ENCODE measurements at regions not wholly inside any gene's neighbourhood (a gene's known extent, or its start where the extent isn't known, plus 50 kb on each side); places are given as distances from the start of the nearest gene placed in this dataset.

DNA sequence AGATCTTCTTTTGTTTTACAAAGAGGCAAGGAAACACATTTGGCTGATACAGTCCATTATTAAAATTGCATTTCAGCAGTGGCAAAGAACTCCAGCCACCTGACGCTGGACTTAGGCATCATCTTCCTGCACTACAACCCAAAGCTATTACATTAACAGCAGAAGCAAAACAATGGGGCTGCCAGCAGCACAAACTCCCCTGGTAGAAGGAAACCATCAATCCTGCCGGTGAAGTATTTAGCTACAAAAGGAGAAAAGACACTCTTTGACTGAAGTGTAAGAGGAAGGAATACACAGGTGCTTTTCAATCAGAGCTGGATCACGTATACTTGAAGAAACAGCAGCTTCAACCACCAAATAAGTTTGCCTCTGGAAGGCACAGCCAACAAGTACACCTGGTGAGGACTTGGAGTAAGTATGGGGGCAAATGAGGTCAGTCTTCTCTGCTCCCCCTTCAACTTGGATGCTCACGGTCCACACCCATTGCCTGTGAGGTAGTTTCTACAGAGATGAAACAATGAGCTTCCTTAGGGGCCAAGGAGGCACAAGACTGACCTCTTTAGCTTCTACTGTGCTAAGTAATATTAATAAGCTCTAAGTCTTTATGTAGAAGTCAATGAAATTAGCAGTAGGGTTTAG is 125.9 kb upstream of the FOXN3 start:
- Mint-ChIP-seq H3K4me1 (peaks cover 32% of the 10 kb centered on the region), H3K4me3 (no peak overlapping the region), H3K27me3 (no peaks in the 10 kb centered on the region), H3K27ac (no peak overlapping the region), H3K36me3 (ENCODE audit: low read depth) (no peaks in the 10 kb centered on the region)
- ATAC-seq = no peak
- H3K9me3 ChIP-seq (ENCODE audit: control insufficient read depth, low read length, poor library complexity, severe bottlenecking) = no peaks in the 10 kb centered on the region
- no peak for DNase-seq

DNA sequence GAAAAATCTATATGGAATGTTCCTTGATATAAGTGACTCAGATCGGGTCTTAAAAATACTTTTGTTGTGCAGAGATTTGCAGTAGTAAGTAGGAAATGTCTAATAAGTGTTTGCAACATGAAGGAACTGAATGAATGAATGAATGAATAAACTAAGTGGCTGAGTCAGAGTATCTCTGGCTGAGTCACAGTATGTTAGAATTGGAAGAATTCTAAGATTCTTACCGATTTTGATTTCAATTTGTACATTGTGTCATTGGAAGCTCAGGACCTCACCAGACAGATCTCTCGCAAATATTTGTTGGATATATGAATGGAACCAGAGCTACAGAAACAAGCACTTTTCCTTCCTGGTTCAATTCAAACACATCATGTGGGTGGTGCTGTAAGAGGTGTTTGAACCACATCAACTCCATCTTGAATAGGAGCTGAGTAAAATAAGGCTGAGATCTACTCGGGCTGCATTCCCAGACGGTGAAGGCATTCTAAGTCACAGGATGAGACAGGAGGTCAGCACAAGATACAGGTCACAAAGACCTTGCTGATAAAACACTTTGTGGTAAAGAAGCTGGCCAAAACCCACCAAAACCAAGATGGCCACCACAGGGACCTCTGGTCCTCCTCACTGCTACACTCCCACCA is 123.9 kb upstream of the FOXN3 start:
- DNase-seq (no peak), ATAC-seq (no peak)
- no peak overlapping the region for H3K4me3 Mint-ChIP-seq
- H3K4me1 Mint-ChIP-seq = peaks cover 39% of the 10 kb centered on the region
- H3K36me3 Mint-ChIP-seq (ENCODE audit: low read depth) = peaks cover 3% of the 10 kb centered on the region
- H3K27ac Mint-ChIP-seq = no peak overlapping the region
- H3K9me3 ChIP-seq (ENCODE audit: control insufficient read depth, low read length, poor library complexity, severe bottlenecking) = no peaks in the 10 kb centered on the region
- no peaks in the 10 kb centered on the region for H3K27me3 Mint-ChIP-seq

- ATAC-seq (no peak), DNase-seq (no peak)
- Mint-ChIP-seq H3K36me3 (ENCODE audit: low read depth) (peaks cover 5% of the 10 kb centered on the region), H3K27ac (no peak overlapping the region), H3K4me3 (no peak overlapping the region), H3K4me1 (peaks cover 39% of the 10 kb centered on the region), H3K27me3 (no peaks in the 10 kb centered on the region)
- no peaks in the 10 kb centered on the region for H3K9me3 ChIP-seq (ENCODE audit: control insufficient read depth, low read length, poor library complexity, severe bottlenecking)
These were observed 123.2 kb upstream of the FOXN3 start for GRCh38 chr14:89540009-89540829.

DNA sequence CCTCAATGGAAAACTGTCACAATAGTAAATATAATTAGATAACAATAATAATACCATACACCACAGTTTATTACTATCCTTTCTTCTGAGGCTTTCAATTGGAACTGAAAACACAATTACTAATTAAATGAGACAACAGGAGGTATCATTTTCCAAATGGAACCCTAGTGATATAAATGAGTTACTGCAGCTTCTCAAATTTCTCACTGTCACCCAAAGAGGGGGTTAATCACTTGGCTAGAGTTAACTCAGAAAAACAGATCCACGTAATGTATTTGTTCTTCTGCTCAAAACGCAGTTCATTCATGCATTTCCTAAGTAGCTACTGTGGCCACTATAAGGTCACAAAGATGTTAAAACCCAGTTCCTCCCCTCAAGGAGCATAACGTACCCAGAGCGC is 120.9 kb upstream of the FOXN3 start:
- no peaks in the 10 kb centered on the region for H3K9me3 ChIP-seq (ENCODE audit: control insufficient read depth, low read length, poor library complexity, severe bottlenecking)
- no peak for DNase-seq
- no peak for ATAC-seq
- H3K4me1 Mint-ChIP-seq = peaks cover 36% of the 10 kb centered on the region
- peaks cover 5% of the 10 kb centered on the region for H3K36me3 Mint-ChIP-seq (ENCODE audit: low read depth)
- H3K27me3 Mint-ChIP-seq = no peaks in the 10 kb centered on the region
- H3K27ac Mint-ChIP-seq = no peak overlapping the region
- H3K4me3 Mint-ChIP-seq = no peak overlapping the region

GRCh38 chr14:89534902-89535685 is 118.1 kb upstream of the FOXN3 start:
- H3K9me3 ChIP-seq (ENCODE audit: control insufficient read depth, low read length, poor library complexity, severe bottlenecking) = no peaks in the 10 kb centered on the region
- Mint-ChIP-seq H3K4me1 (peaks cover 30% of the 10 kb centered on the region), H3K36me3 (ENCODE audit: low read depth) (peaks cover 8% of the 10 kb centered on the region), H3K27ac (no peak overlapping the region), H3K27me3 (no peaks in the 10 kb centered on the region), H3K4me3 (no peak overlapping the region)
- ATAC-seq = no peak
- DNase-seq = no peak

DNA sequence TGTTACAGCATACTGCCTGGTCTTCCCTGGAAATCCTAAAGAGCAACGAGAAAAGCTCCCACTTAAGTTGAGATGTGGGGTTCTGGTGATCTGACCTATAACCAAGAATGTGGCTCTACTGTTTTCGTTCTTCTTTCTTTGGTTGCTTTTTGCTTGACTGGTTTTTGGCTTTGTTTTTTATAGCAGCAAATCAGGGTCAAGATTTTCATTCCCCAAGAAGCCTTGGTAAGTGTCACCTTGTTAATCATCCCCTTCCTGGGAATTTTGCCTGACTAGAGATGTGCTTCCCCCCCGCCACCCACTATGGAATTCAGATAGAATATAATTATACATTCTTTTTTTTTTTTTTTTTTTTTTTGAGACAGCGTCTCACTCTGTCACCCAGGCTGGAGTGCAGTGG is 116.7 kb upstream of the FOXN3 start:
- Mint-ChIP-seq H3K27ac (no peak overlapping the region), H3K27me3 (no peaks in the 10 kb centered on the region)

GRCh38 chr14:89533136-89533535 is 116.1 kb upstream of the FOXN3 start:
- H3K4me3 Mint-ChIP-seq = no peak overlapping the region
- peak overlapping the region; percentile 77 for H3K27ac Mint-ChIP-seq
- no peaks in the 10 kb centered on the region for H3K9me3 ChIP-seq (ENCODE audit: control insufficient read depth, low read length, poor library complexity, severe bottlenecking)
- no peaks in the 10 kb centered on the region for H3K27me3 Mint-ChIP-seq
- ATAC-seq (no peak), DNase-seq (no peak)
- H3K36me3 Mint-ChIP-seq (ENCODE audit: low read depth) = peaks cover 8% of the 10 kb centered on the region
- peaks cover 22% of the 10 kb centered on the region for H3K4me1 Mint-ChIP-seq

More for the DNA sequence above, 116.7 kb upstream of the FOXN3 start:
- Mint-ChIP-seq H3K4me3 (no peak overlapping the region), H3K36me3 (ENCODE audit: low read depth) (peaks cover 8% of the 10 kb centered on the region), H3K4me1 (peaks cover 22% of the 10 kb centered on the region)
- no peaks in the 10 kb centered on the region for H3K9me3 ChIP-seq (ENCODE audit: control insufficient read depth, low read length, poor library complexity, severe bottlenecking)
- no peak for ATAC-seq
- no peak for DNase-seq

DNA sequence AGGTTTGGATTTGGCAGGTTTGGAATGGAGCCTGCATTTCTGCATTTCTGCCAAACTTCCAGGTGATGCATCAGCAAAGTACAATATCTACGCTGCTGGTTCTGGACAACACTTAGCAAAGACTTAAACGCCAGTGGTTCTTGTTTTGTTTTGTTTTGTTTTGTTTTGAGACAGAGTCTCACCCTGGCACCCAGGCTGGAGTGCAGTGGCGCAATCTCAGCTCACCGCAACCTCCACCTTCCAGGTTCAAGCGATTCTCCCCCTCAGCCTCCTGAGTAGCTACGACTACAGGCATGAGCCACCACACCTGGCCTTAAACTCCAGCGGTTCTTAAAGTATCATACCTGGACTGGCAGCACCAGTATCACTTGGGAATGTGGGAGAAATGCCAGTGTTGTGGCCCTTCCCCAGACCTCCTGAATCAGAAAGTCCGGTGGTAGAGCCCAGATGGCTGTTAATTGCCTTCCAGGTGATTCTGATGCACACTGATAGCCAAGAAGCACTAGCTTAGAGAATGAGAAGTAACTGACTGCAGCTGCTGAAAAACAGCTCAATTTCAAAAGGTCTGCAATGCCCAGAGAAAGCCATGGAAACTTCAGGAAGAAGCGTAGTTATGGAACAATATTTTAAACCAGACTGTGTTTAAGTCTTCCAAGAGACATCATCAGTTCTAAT is 114.8 kb upstream of the FOXN3 start:
- Mint-ChIP-seq H3K36me3 (ENCODE audit: low read depth) (peaks cover 5% of the 10 kb centered on the region), H3K4me3 (no peak overlapping the region), H3K27me3 (no peaks in the 10 kb centered on the region), H3K4me1 (peaks cover 17% of the 10 kb centered on the region), H3K27ac (no peak overlapping the region)
- no peak for ATAC-seq
- H3K9me3 ChIP-seq (ENCODE audit: control insufficient read depth, low read length, poor library complexity, severe bottlenecking) = no peaks in the 10 kb centered on the region
- DNase-seq = no peak

DNA sequence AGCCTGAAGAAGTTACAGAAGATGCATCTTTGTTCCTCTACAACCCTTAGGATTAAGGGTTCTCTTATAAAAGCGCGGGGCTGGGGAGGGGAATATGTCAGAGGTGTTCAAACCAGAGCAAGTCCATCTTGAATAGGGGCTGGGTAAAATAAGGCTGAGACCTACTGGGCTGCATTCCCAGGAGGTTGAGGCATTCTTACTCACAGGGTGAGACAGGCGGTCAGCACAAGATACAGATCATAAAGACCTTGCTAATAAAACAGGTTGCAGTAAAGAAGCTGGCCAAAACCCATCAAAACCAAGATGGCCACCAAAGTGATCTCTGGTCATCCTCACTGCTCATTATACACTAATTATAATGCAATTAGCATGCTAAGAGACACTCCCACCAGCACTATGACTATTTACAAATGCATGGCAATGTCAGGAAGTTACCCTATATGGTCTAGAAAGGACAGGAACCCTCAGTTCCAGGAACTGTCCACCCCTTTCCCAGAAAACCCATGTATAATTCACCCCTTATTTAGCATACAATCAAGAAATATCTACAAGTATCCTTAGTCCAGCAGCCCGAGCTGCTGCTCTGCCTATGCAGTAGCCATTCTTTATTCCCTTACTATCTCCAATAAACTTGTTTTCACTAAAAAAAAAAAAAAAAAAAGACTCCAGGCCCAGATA is 108.1 kb upstream of the FOXN3 start:
- H3K27ac Mint-ChIP-seq = peak overlapping the region; percentile 2
- H3K4me3 Mint-ChIP-seq = no peak overlapping the region
- H3K36me3 Mint-ChIP-seq (ENCODE audit: low read depth) = peaks cover under 1% of the 10 kb centered on the region
- H3K27me3 Mint-ChIP-seq = no peaks in the 10 kb centered on the region
- H3K9me3 ChIP-seq (ENCODE audit: control insufficient read depth, low read length, poor library complexity, severe bottlenecking) = peaks cover 3% of the 10 kb centered on the region
- H3K4me1 Mint-ChIP-seq = peaks cover 7% of the 10 kb centered on the region
- DNase-seq = no peak
- no peak for ATAC-seq

DNA sequence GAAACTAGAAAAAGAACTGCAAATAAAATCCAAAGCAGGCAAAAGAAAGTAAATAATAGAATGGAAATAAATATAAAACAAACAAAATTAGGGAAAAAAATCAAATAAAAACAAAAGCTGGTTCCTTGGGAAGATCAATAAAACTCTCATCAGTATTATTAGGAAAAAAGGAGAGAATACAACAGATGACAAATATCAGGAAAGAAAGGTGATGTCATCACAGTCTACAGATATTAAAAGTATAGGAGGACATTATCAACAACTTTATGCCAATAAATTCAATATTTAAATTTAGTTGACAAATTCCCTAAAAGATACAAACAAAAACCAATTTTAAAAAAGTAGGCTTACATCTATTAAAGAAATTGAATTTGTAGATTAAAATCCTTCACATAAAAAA is 107.4 kb upstream of the FOXN3 start:
- H3K4me1 Mint-ChIP-seq = peaks cover 10% of the 10 kb centered on the region
- no peak overlapping the region for H3K4me3 Mint-ChIP-seq
- peak overlapping the region; percentile 2 for H3K27ac Mint-ChIP-seq
- DNase-seq = no peak
- H3K9me3 ChIP-seq (ENCODE audit: control insufficient read depth, low read length, poor library complexity, severe bottlenecking) = peaks cover 3% of the 10 kb centered on the region
- H3K27me3 Mint-ChIP-seq = no peaks in the 10 kb centered on the region
- no peak for ATAC-seq
- no peaks in the 10 kb centered on the region for H3K36me3 Mint-ChIP-seq (ENCODE audit: low read depth)

GRCh38 chr14:89521988-89522387 is 105.0 kb upstream of the FOXN3 start:
- ATAC-seq = no peak
- Mint-ChIP-seq H3K4me3 (no peak overlapping the region), H3K4me1 (peaks cover 23% of the 10 kb centered on the region), H3K27me3 (no peaks in the 10 kb centered on the region), H3K36me3 (ENCODE audit: low read depth) (peaks cover under 1% of the 10 kb centered on the region), H3K27ac (no peak overlapping the region)
- H3K9me3 ChIP-seq (ENCODE audit: control insufficient read depth, low read length, poor library complexity, severe bottlenecking) = peaks cover 3% of the 10 kb centered on the region
- DNase-seq = no peak

GRCh38 chr14:89519040-89519439 is 102.0 kb upstream of the FOXN3 start:
- Mint-ChIP-seq H3K27ac (no peak overlapping the region), H3K27me3 (no peaks in the 10 kb centered on the region), H3K4me3 (no peak overlapping the region), H3K4me1 (peaks cover 23% of the 10 kb centered on the region), H3K36me3 (ENCODE audit: low read depth) (peaks cover 3% of the 10 kb centered on the region)
- peaks cover 3% of the 10 kb centered on the region for H3K9me3 ChIP-seq (ENCODE audit: control insufficient read depth, low read length, poor library complexity, severe bottlenecking)
- ATAC-seq (no peak), DNase-seq (no peak)
